ES-I3 (cell line): ENCODE measurements at regions not wholly inside any gene's neighbourhood (a gene's known extent, or its start where the extent isn't known, plus 50 kb on each side); places are given as distances from the start of the nearest gene placed in this dataset.

ENCODE experiments used
- H3K36me3 ChIP-seq: 2 replicates; pipeline ENCODE4 v1.6.1; 2013; ENCODE audit warnings: mild to moderate bottlenecking, low read length, control low read depth, moderate library complexity; ENCODE audit not compliant: insufficient read depth
- H3K4me1 ChIP-seq: 2 replicates; pipeline ENCODE4 v1.6.1; 2013; ENCODE audit warnings: mild to moderate bottlenecking, control low read depth, low read length; ENCODE audit not compliant: insufficient read depth
- H3K9ac ChIP-seq: 2 replicates; pipeline ENCODE4 v1.6.1; 2013; ENCODE audit warnings: low read depth, mild to moderate bottlenecking, low read length, moderate library complexity
- H3K9me3 ChIP-seq: 2 replicates; pipeline ENCODE4 v1.6.1; 2013; ENCODE audit warnings: mild to moderate bottlenecking, low read length, moderate library complexity; ENCODE audit not compliant: control insufficient read depth, insufficient read depth

GRCh38 chr1:98467122-98467521 lies 194.4 kb upstream of the SNX7 start:
- Histone ChIP-seq H3K9me3 (no peaks in the 10 kb centered on the region), H3K36me3 (no peaks in the 10 kb centered on the region), H3K9ac (no peak overlapping the region), H3K4me1 (peaks cover 6% of the 10 kb centered on the region; the same call in 1 of the 2 replicates)

DNA sequence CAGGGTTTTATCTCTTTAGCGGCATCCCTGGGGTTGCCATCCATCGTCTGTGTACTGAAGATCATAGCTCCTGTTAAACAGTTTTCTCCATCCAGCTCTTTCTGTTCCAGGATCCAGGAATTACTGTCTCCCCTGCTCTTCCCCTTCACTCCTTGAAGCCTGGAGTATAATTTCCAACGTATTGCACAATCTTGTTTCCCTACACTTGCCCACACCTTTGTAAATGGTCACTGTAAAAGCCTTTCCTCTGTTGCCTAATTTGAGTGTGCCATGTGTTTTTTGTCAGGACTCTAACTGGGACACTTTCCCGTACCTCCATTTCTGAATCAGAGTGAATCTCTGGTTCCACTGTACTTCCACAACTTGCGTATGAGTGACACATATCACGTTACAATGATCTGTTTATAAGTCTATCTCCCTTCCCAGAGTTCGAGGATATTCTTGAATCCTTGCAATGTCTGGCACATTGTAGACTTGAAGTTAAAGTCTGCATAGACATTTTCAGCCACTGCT lies 199.6 kb upstream of the SNX7 start:
- no peaks in the 10 kb centered on the region for H3K36me3 ChIP-seq
- peaks cover 5% of the 10 kb centered on the region; the same call in 1 of the 2 replicates for H3K4me1 ChIP-seq
- H3K9me3 ChIP-seq, result no peaks in the 10 kb centered on the region
- no peak overlapping the region for H3K9ac ChIP-seq

- no peak overlapping the region for H3K9ac ChIP-seq
- peaks cover 5% of the 10 kb centered on the region; the same call in 1 of the 2 replicates for H3K4me1 ChIP-seq
- no peaks in the 10 kb centered on the region for H3K9me3 ChIP-seq
- H3K36me3 ChIP-seq, result no peaks in the 10 kb centered on the region
Measured at GRCh38 chr1:98460136-98460535, 201.4 kb upstream of the SNX7 start.

DNA sequence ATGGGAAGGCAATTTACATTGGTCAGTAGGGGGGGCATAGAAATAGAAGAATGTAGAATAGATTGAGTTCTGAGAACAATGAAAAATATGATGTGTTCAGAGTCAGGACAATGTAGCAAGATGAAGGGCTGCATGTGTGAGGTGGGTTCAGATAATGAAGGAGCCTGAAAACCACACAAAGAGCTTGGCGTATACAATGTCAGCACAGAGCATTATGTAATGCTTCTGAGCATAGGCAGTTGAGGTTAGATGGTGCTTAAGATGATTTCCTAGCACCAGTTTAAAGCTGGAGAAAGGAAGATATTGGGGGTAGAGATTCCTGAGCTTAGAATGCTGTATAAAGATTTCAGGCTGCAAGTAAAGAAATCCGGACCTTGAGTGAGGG lies 202.0 kb upstream of the SNX7 start:
- Histone ChIP-seq H3K9ac (no peak overlapping the region), H3K36me3 (no peaks in the 10 kb centered on the region), H3K9me3 (no peaks in the 10 kb centered on the region), H3K4me1 (peaks cover 5% of the 10 kb centered on the region; the same call in 1 of the 2 replicates)

DNA sequence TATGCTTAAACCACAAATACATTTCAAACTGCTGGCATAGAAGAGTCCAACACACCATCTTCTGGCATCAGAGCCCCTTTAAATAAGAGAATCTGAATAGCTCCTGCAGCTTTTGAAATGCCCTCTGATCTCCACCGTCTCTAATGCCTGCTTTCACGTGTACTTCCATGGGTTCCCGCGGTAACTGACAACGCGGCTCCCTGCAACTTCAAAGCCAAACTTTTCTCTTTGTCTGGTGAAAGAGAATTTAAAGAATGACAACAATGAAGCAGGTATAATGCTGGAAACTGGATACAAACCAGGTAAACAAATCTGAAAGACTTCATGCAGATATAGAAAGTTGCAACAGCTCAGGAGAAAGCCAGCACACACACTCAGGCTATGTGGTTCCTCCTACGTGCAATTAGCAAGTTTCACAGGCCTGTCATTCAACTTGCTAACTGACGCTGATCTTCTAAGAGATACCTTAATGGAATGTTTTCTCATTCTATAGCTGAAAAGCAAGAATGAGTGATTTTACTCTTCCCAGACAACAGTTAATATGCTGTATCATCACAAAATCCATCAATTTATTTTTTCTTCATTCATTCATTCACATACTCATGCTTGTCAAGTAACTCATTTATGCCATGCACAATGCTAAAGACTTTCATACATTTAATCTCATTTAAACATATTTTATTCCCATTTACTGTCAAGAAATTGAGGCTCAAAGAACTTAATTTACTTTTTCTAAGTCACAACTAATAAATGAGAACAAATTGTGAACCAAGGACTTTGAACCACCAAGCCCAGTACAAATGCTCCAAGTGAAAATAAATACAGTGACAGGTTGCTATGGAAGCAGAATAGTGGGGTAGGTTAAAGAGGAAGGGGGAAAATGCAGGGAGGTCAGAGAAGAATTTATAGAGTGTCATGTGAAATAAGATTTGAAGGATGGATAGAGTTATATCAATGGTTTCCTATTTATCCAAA lies 202.7 kb upstream of the SNX7 start:
- H3K4me1 ChIP-seq, result peaks cover 5% of the 10 kb centered on the region; the same call in 1 of the 2 replicates
- H3K36me3 ChIP-seq, result no peaks in the 10 kb centered on the region
- H3K9ac ChIP-seq, result no peak overlapping the region
- H3K9me3 ChIP-seq, result no peaks in the 10 kb centered on the region

DNA sequence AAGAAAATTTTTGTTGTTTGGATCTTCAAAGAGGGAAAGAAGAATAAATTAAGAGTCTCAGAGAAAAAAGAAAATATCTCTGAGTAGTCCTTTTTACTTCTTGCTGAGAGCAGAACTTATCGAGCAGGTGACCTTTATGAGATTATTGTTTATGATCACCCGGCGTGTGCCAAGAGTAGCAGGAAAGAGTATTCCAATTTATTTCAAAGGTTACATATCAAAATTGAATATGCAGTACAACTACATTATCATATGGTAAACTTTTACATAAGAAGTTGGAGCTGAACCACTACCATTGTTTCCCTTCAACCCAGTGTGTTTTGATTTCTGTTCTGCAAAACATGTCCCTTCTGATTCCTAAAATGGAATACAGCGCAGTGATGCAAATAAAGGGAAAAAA lies 204.3 kb upstream of the SNX7 start:
- Histone ChIP-seq H3K4me1 (peaks cover 5% of the 10 kb centered on the region; the same call in 1 of the 2 replicates), H3K9ac (no peak overlapping the region), H3K36me3 (no peaks in the 10 kb centered on the region), H3K9me3 (no peaks in the 10 kb centered on the region)

DNA sequence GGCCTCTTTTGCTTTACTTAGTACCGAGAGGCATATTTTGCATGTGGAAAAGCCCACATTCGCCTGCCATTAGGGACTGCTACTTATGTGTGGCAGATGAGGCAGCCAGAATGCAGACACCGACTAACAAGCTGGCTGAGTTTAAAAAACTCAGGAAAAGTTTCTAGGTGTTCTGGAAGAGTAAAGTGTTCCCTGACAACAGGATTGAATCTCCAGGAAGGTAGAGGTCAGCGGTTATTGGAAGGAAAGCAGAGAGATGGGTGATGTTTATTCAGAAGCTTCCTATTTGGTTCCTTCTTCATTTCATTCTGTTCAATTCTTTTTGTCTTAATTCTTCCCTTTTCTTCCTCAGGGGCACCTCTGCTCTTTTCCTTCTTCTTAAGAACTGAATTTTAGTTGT lies 206.9 kb upstream of the SNX7 start:
- Histone ChIP-seq H3K36me3 (no peaks in the 10 kb centered on the region), H3K4me1 (peaks cover 13% of the 10 kb centered on the region; the same call in 1 of the 2 replicates), H3K9me3 (no peaks in the 10 kb centered on the region), H3K9ac (no peak overlapping the region)

DNA sequence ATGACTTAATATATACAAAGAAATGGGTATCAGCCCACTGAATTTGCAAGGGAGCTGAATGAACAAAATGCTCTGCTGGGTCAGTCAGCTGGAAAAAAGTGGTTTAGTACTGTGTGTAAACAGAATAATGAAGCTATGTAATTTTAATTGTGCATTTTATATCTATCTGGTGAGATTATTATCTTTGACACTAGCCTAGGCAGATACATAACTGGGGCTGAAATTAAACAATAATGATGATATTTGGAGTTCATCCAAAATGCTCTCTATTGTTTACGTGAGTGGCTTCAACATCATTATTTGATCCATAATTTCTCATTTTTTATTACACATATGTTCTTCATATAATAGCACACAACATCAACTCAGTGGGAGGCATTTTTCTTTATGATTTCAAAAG lies 208.5 kb upstream of the SNX7 start:
- Histone ChIP-seq H3K36me3 (no peaks in the 10 kb centered on the region), H3K4me1 (peaks cover 9% of the 10 kb centered on the region; the same call in 1 of the 2 replicates), H3K9ac (no peak overlapping the region), H3K9me3 (no peaks in the 10 kb centered on the region)

GRCh38 chr1:98452162-98452561 lies 209.4 kb upstream of the SNX7 start:
- Histone ChIP-seq H3K4me1 (peaks cover 8% of the 10 kb centered on the region; the same call in 1 of the 2 replicates), H3K9me3 (no peaks in the 10 kb centered on the region), H3K9ac (no peak overlapping the region), H3K36me3 (no peaks in the 10 kb centered on the region)

DNA sequence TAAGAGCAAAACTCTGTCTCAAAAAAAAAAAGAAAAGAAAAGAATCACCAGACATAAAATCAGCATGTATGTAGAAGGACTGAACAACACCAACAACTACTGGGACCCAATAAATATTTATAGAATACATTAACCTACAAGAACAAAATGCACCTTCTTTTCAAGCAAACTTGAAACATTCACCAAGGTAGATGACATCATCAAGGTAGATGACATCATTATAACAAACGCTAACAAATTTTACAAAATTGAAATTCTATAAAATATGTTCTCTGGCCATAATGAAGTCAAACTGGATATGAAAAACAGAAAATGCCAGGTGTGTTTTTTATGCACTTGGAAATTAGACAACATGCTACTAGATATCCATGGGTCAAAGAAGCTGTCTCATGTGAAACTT lies 220.2 kb upstream of the SNX7 start:
- no peaks in the 10 kb centered on the region for H3K36me3 ChIP-seq
- H3K9ac ChIP-seq, result no peak overlapping the region
- no peaks in the 10 kb centered on the region for H3K4me1 ChIP-seq
- no peaks in the 10 kb centered on the region for H3K9me3 ChIP-seq

- H3K9me3 ChIP-seq, result no peaks in the 10 kb centered on the region
- H3K36me3 ChIP-seq, result no peaks in the 10 kb centered on the region
- no peaks in the 10 kb centered on the region for H3K4me1 ChIP-seq
- H3K9ac ChIP-seq, result no peak overlapping the region
Measured at GRCh38 chr1:98439471-98439870, 222.1 kb upstream of the SNX7 start.

DNA sequence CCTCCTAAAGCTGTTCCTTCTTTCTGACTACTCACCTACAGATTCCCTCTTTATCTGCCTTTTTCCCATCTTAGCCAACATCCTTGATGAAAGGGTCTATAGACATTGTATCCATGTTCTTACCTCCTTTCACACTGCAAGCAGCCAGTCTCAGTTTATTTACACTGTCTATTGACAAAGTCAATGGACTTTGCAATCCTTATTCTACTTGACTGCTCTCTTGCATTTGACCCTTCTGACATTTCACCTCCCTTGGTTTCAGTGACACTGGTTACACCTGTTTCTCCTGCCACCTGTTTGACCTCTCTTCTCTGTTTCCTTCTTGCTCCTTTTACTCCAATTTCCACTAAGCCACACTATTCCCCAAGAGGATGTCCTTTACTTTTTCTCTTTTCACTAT lies 224.0 kb upstream of the SNX7 start:
- Histone ChIP-seq H3K36me3 (no peaks in the 10 kb centered on the region), H3K9ac (no peak overlapping the region), H3K4me1 (no peaks in the 10 kb centered on the region), H3K9me3 (no peaks in the 10 kb centered on the region)

DNA sequence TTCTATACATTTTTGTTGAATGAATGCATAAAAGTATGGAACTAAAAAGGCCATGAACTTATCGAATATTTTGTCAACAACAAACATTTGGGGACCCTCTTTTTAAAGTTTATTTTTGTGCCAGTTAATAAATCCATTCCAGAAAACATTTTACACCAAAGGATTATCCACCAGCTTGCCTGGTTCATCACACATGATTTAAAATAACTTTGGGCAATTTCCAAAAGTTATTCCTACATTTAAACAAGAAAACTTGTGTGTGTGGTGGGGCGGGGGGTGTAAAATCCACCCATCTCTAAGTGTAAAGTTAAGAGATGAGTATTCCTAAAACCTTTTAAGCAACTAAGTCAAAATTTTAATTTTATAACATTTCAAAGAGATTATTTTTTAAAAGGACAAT lies 224.5 kb upstream of the SNX7 start:
- Histone ChIP-seq H3K4me1 (no peaks in the 10 kb centered on the region), H3K9me3 (no peaks in the 10 kb centered on the region), H3K9ac (no peak overlapping the region), H3K36me3 (no peaks in the 10 kb centered on the region)

GRCh38 chr1:98429965-98430443 lies 231.5 kb upstream of the SNX7 start:
- no peaks in the 10 kb centered on the region for H3K4me1 ChIP-seq
- H3K36me3 ChIP-seq, result no peaks in the 10 kb centered on the region
- H3K9me3 ChIP-seq, result no peaks in the 10 kb centered on the region
- H3K9ac ChIP-seq, result no peak overlapping the region

DNA sequence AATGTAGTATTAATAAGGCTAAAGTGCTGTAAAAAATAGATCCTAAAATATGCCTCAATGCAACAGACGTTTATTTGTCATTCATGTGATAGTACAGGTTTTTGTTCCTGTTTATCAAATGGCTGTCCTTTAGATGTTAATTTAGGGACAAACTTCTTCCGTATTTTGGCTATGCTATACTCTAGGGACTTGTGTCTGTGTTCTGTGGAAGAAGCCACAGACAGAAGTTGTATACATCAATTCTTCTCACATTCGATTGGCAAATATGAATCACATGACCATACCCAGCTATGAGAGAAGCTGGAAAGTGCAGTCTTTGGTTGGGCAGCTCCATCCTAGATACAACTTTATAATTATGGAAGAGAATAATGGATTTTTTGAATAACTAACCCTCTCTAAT lies 232.7 kb upstream of the SNX7 start:
- Histone ChIP-seq H3K9ac (no peak overlapping the region), H3K36me3 (no peaks in the 10 kb centered on the region), H3K9me3 (no peaks in the 10 kb centered on the region), H3K4me1 (no peaks in the 10 kb centered on the region)
